Gastroesophageal sphincter (tissue), 4 donors: ENCODE measurements at regions not wholly inside any gene's neighbourhood (a gene's known extent, or its start where the extent isn't known, plus 50 kb on each side); places are given as distances from the start of the nearest gene placed in this dataset.

Source experiments
- ATAC-seq: fragments of 150-250 bp; one replicate; pipeline ENCODE4 v1.9.1; 2016; ENCODE audit warnings: mild to moderate bottlenecking, moderate library complexity
- H3K27ac ChIP-seq, 4 donors: fragments of 200-600 bp; sonication (generic) in 3 of 4; 1 replicate in 3 of 4; 2 replicates in 1 of 4; pipeline ENCODE4 v1.5.1; 2016 to 2019
- H3K27me3 ChIP-seq: fragments of 200-600 bp; sonication (generic); one replicate; pipeline ENCODE4 v1.5.1; 2019
- H3K36me3 ChIP-seq, 2 donors: fragments of 200-600 bp; sonication (generic); one replicate each; pipeline ENCODE4 v1.5.1; 2019; ENCODE audit warnings: control low read depth in 1 of 2
- H3K4me1 ChIP-seq, 3 donors: fragments of 200-600 bp; sonication (generic); 1 replicate in 2 of 3; 2 replicates in 1 of 3; pipeline ENCODE4 v1.5.1; 2016 to 2019; ENCODE audit warnings: control low read depth in 2 of 3
- H3K4me3 ChIP-seq, 2 donors: fragments of 200-600 bp; sonication (generic); one replicate each; pipeline ENCODE4 v1.5.1; 2019; ENCODE audit warnings: mild to moderate bottlenecking in 1 of 2, moderate library complexity in 1 of 2
- H3K9me3 ChIP-seq, 3 donors: fragments of 200-600 bp; sonication (generic); one replicate each; pipeline ENCODE4 v1.5.1; 2017 to 2019; ENCODE audit warnings: control low read depth in 2 of 3
- CTCF ChIP-seq, 4 experiments: fragments of 200-600 bp in 2 of 4; fragments of 450-650 bp in 2 of 4; sonication (generic) in 1 of 4; IDR thresholded peaks; one replicate each; pipeline ENCODE4 v1.5.1; 2017 to 2019; ENCODE audit warnings: antibody characterized with exemption in 4 of 4, mild to moderate bottlenecking in 2 of 4, moderate library complexity in 2 of 4
- EP300 ChIP-seq: sonication (generic); formaldehyde crosslinking; IDR thresholded peaks from one replicate; pipeline ENCODE4 v1.6.1; 2017; ENCODE audit warnings: antibody characterized with exemption, mild to moderate bottlenecking
- POLR2A ChIP-seq, 2 donors: fragments of 450-650 bp; IDR thresholded peaks; one replicate each; pipeline ENCODE4 v1.6.1; 2017; ENCODE audit warnings: antibody characterized with exemption in 2 of 2, mild to moderate bottlenecking in 2 of 2, moderate library complexity in 1 of 2
- POLR2AphosphoS5 ChIP-seq: sonication (generic); formaldehyde crosslinking; IDR thresholded peaks from one replicate; pipeline ENCODE4 v1.6.1; 2017; ENCODE audit warnings: antibody characterized with exemption
- WGBS, 2 donors: methylation state at CpG; one replicate each; pipeline ENCODE4 v1.1.5; 2018; ENCODE audit warnings: low coverage in 1 of 2; 5-methylcytosine and 5-hydroxymethylcytosine counted together

GRCh38 chr12:111216387-111217159 lies 152.3 kb downstream of the PHETA1 start:
- Histone ChIP-seq H3K36me3 (no peaks in the 10 kb centered on the region), H3K27me3 (peaks cover 63% of the 10 kb centered on the region), H3K4me3 (no peak overlapping the region), H3K4me1 (no peaks in the 10 kb centered on the region), H3K9me3 (no peaks in the 10 kb centered on the region), H3K27ac (no peak overlapping the region)
- ATAC-seq: no peak
- no peak for TF ChIP-seq POLR2AphosphoS5
- no peak for TF ChIP-seq CTCF (IDR thresholded peaks at IDR 0.05)
- TF ChIP-seq EP300: no peak
- no peak for TF ChIP-seq POLR2A (IDR thresholded peaks at IDR 0.05)
- WGBS, 2 donors: 76% methylated on average over 11 of the region's 13 CpGs; no CpG with 5 or more reads in 1 of the 2 donors

- peaks cover 70% of the 10 kb centered on the region for H3K27me3 ChIP-seq
- no peak overlapping the region for H3K4me3 ChIP-seq
- 72% methylated on average over 2 of the region's 12 CpGs; no CpG with 5 or more reads in 1 of the 2 donors for WGBS, 2 donors
- no peak overlapping the region for H3K27ac ChIP-seq
- H3K9me3 ChIP-seq: no peaks in the 10 kb centered on the region
- no peak for TF ChIP-seq EP300
- TF ChIP-seq POLR2AphosphoS5: no peak
- no peak for TF ChIP-seq CTCF (IDR thresholded peaks at IDR 0.05)
- TF ChIP-seq POLR2A (IDR thresholded peaks at IDR 0.05): no peak
- H3K36me3 ChIP-seq: no peaks in the 10 kb centered on the region
- no peak for ATAC-seq
- no peaks in the 10 kb centered on the region for H3K4me1 ChIP-seq
These were observed 153.0 kb downstream of the PHETA1 start for GRCh38 chr12:111215881-111216280.

GRCh38 chr12:111214401-111214800 lies 154.5 kb downstream of the PHETA1 start:
- H3K36me3 ChIP-seq: no peaks in the 10 kb centered on the region
- H3K9me3 ChIP-seq: no peaks in the 10 kb centered on the region
- no peak overlapping the region for H3K27ac ChIP-seq
- TF ChIP-seq POLR2AphosphoS5: no peak
- TF ChIP-seq CTCF (IDR thresholded peaks at IDR 0.05): no peak
- TF ChIP-seq POLR2A (IDR thresholded peaks at IDR 0.05): no peak
- no peak for TF ChIP-seq EP300
- H3K4me3 ChIP-seq: no peak overlapping the region
- H3K4me1 ChIP-seq: no peaks in the 10 kb centered on the region
- peaks cover 85% of the 10 kb centered on the region for H3K27me3 ChIP-seq
- 45 to 60% methylated on average over 5 to 10 of the region's 16 CpGs for WGBS, 2 donors
- no peak for ATAC-seq

GRCh38 chr12:111213561-111213960 lies 155.3 kb downstream of the PHETA1 start:
- Histone ChIP-seq H3K4me1 (no peaks in the 10 kb centered on the region), H3K27me3 (peaks cover 93% of the 10 kb centered on the region), H3K9me3 (no peaks in the 10 kb centered on the region), H3K36me3 (no peaks in the 10 kb centered on the region), H3K4me3 (no peak overlapping the region), H3K27ac (no peak overlapping the region)
- TF ChIP-seq EP300 (no peak), POLR2AphosphoS5 (no peak), CTCF (IDR thresholded peaks at IDR 0.05) (no peak)
- 38 to 47% methylated on average over 5 of the region's 5 CpGs for WGBS, 2 donors
- ATAC-seq: no peak

- Histone ChIP-seq H3K27me3 (peaks cover 92% of the 10 kb centered on the region), H3K4me1 (no peaks in the 10 kb centered on the region), H3K27ac (no peak overlapping the region), H3K4me3 (no peak overlapping the region), H3K9me3 (no peaks in the 10 kb centered on the region), H3K36me3 (no peaks in the 10 kb centered on the region)
- 60 to 62% methylated on average over 12 of the region's 12 CpGs for WGBS, 2 donors
- no peak for ATAC-seq
- TF ChIP-seq CTCF (IDR thresholded peaks at IDR 0.05): no peak
- TF ChIP-seq EP300: no peak
- TF ChIP-seq POLR2AphosphoS5: no peak
- no peak for TF ChIP-seq POLR2A (IDR thresholded peaks at IDR 0.05)
These were observed 156.0 kb downstream of the PHETA1 start for GRCh38 chr12:111212814-111213456.
